ENCODE measurements at regions not wholly inside any gene's neighbourhood (a gene's known extent, or its start where the extent isn't known, plus 50 kb on each side); places are given as distances from the start of the nearest gene placed in this dataset.

DNA sequence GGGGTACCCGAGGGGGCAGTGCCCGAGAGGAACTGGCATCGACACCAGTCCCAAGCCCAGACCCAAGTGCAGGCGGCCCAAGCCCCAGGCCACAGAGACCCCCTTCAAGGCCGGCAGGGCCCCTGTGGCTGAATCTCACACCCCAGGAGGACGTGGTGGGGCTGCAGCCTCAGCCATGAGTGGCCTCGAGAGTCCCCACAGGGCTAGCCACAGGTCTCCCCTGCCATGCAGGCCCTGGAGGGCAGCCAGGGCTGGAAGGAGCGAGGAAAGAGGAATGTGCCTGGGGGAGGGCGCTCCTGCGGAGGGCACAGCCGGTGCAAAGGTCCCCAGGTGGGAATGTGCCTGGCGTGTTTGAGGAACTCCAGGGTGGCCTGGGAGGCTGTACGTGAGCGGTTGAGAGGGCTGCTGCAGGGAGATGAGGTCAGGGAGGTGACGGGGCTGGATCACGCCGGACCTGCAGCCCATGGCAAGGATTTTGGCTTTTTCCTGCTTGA lies 86.1 kb downstream of the NCOR2 start:
- TF ChIP-seq, protein P1, sequence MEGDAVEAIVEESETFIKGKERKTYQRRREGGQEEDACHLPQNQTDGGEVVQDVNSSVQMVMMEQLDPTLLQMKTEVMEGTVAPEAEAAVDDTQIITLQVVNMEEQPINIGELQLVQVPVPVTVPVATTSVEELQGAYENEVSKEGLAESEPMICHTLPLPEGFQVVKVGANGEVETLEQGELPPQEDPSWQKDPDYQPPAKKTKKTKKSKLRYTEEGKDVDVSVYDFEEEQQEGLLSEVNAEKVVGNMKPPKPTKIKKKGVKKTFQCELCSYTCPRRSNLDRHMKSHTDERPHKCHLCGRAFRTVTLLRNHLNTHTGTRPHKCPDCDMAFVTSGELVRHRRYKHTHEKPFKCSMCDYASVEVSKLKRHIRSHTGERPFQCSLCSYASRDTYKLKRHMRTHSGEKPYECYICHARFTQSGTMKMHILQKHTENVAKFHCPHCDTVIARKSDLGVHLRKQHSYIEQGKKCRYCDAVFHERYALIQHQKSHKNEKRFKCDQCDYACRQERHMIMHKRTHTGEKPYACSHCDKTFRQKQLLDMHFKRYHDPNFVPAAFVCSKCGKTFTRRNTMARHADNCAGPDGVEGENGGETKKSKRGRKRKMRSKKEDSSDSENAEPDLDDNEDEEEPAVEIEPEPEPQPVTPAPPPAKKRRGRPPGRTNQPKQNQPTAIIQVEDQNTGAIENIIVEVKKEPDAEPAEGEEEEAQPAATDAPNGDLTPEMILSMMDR (IDR thresholded peaks at IDR 0.05), result no peak
- TF ChIP-seq ZFX (IDR thresholded peaks at IDR 0.05; ENCODE audit: borderline replicate concordance), result no peak
